Adrenal gland (tissue), 5 donors: ENCODE measurements at regions not wholly inside any gene's neighbourhood (a gene's known extent, or its start where the extent isn't known, plus 50 kb on each side); places are given as distances from the start of the nearest gene placed in this dataset.

ENCODE experiments used
- POLR2A ChIP-seq, 2 donors: fragments of 450-650 bp; IDR thresholded peaks; one replicate each; pipeline ENCODE4 v1.6.1; 2017; ENCODE audit warnings: antibody characterized with exemption in 2 of 2, mild to moderate bottlenecking in 2 of 2, moderate library complexity in 1 of 2
- TF ChIP-seq, protein P1 (sequence below), 6 experiments: fragments of 450-650 bp in 4 of 6; fragments of 200-600 bp in 2 of 6; sonication (generic) in 1 of 6; IDR thresholded peaks; 1 replicate in 5 of 6; 2 replicates in 1 of 6; pipeline versions ENCODE4 v1.5.1 to v1.8.0; 2016 to 2021; ENCODE audit warnings: antibody characterized with exemption in 6 of 6, mild to moderate bottlenecking in 2 of 6, moderate library complexity in 1 of 6
- donor health status: DM: no; HTN: no; CAD: no.

- no peak for TF ChIP-seq POLR2A (IDR thresholded peaks at IDR 0.05)
- TF ChIP-seq, protein P1, sequence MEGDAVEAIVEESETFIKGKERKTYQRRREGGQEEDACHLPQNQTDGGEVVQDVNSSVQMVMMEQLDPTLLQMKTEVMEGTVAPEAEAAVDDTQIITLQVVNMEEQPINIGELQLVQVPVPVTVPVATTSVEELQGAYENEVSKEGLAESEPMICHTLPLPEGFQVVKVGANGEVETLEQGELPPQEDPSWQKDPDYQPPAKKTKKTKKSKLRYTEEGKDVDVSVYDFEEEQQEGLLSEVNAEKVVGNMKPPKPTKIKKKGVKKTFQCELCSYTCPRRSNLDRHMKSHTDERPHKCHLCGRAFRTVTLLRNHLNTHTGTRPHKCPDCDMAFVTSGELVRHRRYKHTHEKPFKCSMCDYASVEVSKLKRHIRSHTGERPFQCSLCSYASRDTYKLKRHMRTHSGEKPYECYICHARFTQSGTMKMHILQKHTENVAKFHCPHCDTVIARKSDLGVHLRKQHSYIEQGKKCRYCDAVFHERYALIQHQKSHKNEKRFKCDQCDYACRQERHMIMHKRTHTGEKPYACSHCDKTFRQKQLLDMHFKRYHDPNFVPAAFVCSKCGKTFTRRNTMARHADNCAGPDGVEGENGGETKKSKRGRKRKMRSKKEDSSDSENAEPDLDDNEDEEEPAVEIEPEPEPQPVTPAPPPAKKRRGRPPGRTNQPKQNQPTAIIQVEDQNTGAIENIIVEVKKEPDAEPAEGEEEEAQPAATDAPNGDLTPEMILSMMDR (IDR thresholded peaks at IDR 0.05), result no peak
Measured at GRCh38 chr15:62573876-62574275, 408.8 kb upstream of the C2CD4B start.
